Loucy (cell line): ENCODE measurements at regions not wholly inside any gene's neighbourhood (a gene's known extent, or its start where the extent isn't known, plus 50 kb on each side); places are given as distances from the start of the nearest gene placed in this dataset.

Experiments used
- H2AFZ ChIP-seq: fragments of 200-600 bp; sonication (generic); 2 replicates; pipeline ENCODE4 v1.6.0; 2016; ENCODE audit warnings: antibody characterized with exemption, mild to moderate bottlenecking, low read length, moderate library complexity
- H3F3A ChIP-seq: fragments of 200-600 bp; 2 replicates; pipeline ENCODE4 v1.6.0; 2016; ENCODE audit warnings: antibody characterized with exemption, low read depth, mild to moderate bottlenecking
- H3K27me3 ChIP-seq: fragments of 200-600 bp; sonication (generic); 2 replicates; pipeline ENCODE4 v1.6.1; 2014; ENCODE audit warnings: low read length, mild to moderate bottlenecking; ENCODE audit not compliant: insufficient read depth, poor library complexity, severe bottlenecking
- H3K36me3 ChIP-seq: fragments of 200-600 bp; sonication (generic); 2 replicates; pipeline ENCODE4 v1.6.1; 2016; ENCODE audit warnings: low read length; ENCODE audit not compliant: insufficient read depth
- H3K4me1 ChIP-seq: fragments of 200-600 bp; sonication (generic); 2 replicates; pipeline ENCODE4 v1.5.1; 2014; ENCODE audit warnings: low read length, mild to moderate bottlenecking; ENCODE audit not compliant: insufficient read depth, poor library complexity, severe bottlenecking
- H3K4me2 ChIP-seq: fragments of 200-600 bp; sonication (generic); 2 replicates; pipeline ENCODE4 v1.6.0; 2014; ENCODE audit warnings: antibody characterized with exemption, low read length, low read depth, mild to moderate bottlenecking; ENCODE audit not compliant: poor library complexity, severe bottlenecking
- H3K4me3 ChIP-seq: fragments of 200-600 bp; sonication (generic); 2 replicates; pipeline ENCODE4 v1.5.1; 2014; ENCODE audit warnings: low read length, mild to moderate bottlenecking, mixed read lengths; ENCODE audit not compliant: poor library complexity, severe bottlenecking
- H3K79me2 ChIP-seq: fragments of 200-600 bp; sonication (generic); 2 replicates; pipeline ENCODE4 v1.6.1; 2014; ENCODE audit warnings: low read length; ENCODE audit not compliant: insufficient read depth
- H3K9ac ChIP-seq: fragments of 200-600 bp; sonication (generic); 2 replicates; pipeline ENCODE4 v1.6.0; 2014; ENCODE audit warnings: mild to moderate bottlenecking, low read depth, low read length, moderate library complexity; ENCODE audit not compliant: poor library complexity, severe bottlenecking
- H3K9me2 ChIP-seq: fragments of 200-600 bp; sonication (generic); replicated peaks from 2 replicates; pipeline ENCODE4 v1.6.1; 2016; ENCODE audit warnings: low read depth, low read length, mixed read lengths
- H3K9me3 ChIP-seq: fragments of 200-600 bp; sonication (generic); 2 replicates; pipeline ENCODE4 v1.6.1; 2014; ENCODE audit warnings: mild to moderate bottlenecking, antibody characterized with exemption, low read length, low read depth; ENCODE audit not compliant: insufficient read depth
- H4K20me1 ChIP-seq: fragments of 200-600 bp; sonication (generic); 2 replicates; pipeline ENCODE4 v1.6.0; 2014; ENCODE audit warnings: antibody characterized with exemption, low read length, mild to moderate bottlenecking; ENCODE audit not compliant: insufficient read depth, poor library complexity, severe bottlenecking
- EZH2phosphoT487 ChIP-seq: fragments of 200-600 bp; IDR thresholded peaks from 2 replicates; pipeline ENCODE4 v1.6.1; 2018; ENCODE audit warnings: antibody characterized with exemption, mild to moderate bottlenecking, moderate library complexity, borderline replicate concordance
- TF ChIP-seq, protein P1 (sequence below): fragments of 200-600 bp; sonication (generic); conservative IDR thresholded peaks from 2 replicates; pipeline ENCODE4 v1.5.1; 2014; ENCODE audit warnings: mild to moderate bottlenecking, antibody characterized with exemption, low read length

DNA sequence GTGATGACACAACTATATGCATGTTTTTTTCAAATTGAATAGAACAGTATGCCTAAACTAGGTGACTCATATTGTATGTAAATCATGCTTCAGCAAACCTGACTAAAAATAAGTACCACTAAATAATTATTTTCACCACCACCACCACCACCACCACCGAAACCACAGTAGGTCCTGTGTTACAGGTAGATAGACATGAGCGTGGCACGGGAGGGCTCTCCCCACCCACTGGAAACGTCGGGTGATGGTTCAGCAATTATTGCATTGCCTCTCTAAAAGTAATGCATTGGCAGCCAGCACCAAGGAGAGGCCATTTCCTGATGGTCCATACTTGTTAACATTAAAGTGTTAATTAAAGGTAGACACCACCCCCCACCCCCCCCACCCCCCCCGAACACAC, 297.0 kb upstream of the NCAM2 start:
- H3K36me3 ChIP-seq, result no peaks in the 10 kb centered on the region
- H3K9me2 ChIP-seq, result no peaks in the 10 kb centered on the region
- no peaks in the 10 kb centered on the region for H3K4me1 ChIP-seq
- H3K4me2 ChIP-seq, result no peak overlapping the region
- TF ChIP-seq EZH2phosphoT487, result no peak
- TF ChIP-seq, protein P1, sequence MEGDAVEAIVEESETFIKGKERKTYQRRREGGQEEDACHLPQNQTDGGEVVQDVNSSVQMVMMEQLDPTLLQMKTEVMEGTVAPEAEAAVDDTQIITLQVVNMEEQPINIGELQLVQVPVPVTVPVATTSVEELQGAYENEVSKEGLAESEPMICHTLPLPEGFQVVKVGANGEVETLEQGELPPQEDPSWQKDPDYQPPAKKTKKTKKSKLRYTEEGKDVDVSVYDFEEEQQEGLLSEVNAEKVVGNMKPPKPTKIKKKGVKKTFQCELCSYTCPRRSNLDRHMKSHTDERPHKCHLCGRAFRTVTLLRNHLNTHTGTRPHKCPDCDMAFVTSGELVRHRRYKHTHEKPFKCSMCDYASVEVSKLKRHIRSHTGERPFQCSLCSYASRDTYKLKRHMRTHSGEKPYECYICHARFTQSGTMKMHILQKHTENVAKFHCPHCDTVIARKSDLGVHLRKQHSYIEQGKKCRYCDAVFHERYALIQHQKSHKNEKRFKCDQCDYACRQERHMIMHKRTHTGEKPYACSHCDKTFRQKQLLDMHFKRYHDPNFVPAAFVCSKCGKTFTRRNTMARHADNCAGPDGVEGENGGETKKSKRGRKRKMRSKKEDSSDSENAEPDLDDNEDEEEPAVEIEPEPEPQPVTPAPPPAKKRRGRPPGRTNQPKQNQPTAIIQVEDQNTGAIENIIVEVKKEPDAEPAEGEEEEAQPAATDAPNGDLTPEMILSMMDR, result no peak
- no peaks in the 10 kb centered on the region for H3K9me3 ChIP-seq
- no peak overlapping the region for H3K4me3 ChIP-seq
- no peaks in the 10 kb centered on the region for H3F3A ChIP-seq
- H4K20me1 ChIP-seq, result no peaks in the 10 kb centered on the region
- H3K79me2 ChIP-seq, result no peaks in the 10 kb centered on the region
- no peak overlapping the region for H2AFZ ChIP-seq
- H3K9ac ChIP-seq, result no peak overlapping the region
- no peaks in the 10 kb centered on the region for H3K27me3 ChIP-seq

DNA sequence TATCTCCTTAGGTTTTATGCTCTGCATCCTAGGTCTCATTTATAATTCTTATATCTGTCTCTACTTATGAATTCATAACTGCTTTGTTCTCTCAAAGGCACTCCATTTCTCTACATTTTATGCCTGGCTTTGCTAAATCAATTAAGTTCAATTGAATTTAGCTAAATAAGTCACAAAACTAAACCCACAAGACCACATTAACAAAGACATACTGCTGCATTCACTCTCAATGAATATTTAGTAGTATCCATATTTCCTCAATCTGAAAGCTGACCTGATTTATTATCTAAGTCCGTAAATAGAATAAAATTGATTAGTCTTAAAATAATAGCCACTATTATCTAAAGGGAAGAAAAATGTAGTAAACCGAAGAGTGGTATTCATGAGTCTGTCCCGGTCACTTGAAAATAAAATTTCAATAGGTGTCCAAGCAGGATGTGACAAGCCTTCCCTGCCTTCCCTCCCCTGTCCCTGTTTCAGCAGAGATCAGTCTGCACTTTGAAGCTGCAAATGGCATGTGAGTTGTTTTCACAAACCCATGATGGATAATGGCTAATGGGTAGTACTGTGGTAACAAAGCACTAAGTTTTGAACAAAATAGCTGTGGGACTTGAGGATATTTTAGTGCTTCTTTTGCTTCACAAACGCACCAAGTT, 295.0 kb upstream of the NCAM2 start:
- no peaks in the 10 kb centered on the region for H4K20me1 ChIP-seq
- no peak overlapping the region for H3K4me3 ChIP-seq
- H3K27me3 ChIP-seq, result no peaks in the 10 kb centered on the region
- H3K9me3 ChIP-seq, result no peaks in the 10 kb centered on the region
- no peak overlapping the region for H2AFZ ChIP-seq
- TF ChIP-seq EZH2phosphoT487, result no peak
- TF ChIP-seq, protein P1, result no peak
- H3F3A ChIP-seq, result no peaks in the 10 kb centered on the region
- H3K79me2 ChIP-seq, result no peaks in the 10 kb centered on the region
- no peaks in the 10 kb centered on the region for H3K9me2 ChIP-seq
- no peaks in the 10 kb centered on the region for H3K4me1 ChIP-seq
- no peak overlapping the region for H3K9ac ChIP-seq
- H3K36me3 ChIP-seq, result no peaks in the 10 kb centered on the region
- no peak overlapping the region for H3K4me2 ChIP-seq

DNA sequence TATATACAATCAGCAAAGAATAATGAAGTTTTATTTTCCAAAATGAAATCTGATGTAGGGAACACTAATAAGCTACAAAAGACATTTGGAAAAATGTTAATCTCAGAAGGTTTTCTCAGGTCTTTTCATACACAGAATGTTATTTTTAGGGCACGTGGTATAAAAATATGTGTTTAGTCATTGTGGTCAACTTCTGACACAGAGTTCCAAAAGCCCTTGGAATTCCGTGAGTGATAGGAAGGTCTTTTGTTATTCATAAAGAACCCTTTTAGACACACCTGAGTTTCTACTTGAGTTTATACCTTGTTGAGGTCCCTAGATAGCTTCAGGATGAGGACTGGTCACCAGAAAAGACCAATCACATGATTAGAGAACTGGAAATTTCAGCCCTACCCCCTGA, 277.6 kb upstream of the NCAM2 start:
- H2AFZ ChIP-seq, result no peak overlapping the region
- no peaks in the 10 kb centered on the region for H3K79me2 ChIP-seq
- no peak overlapping the region for H3K4me2 ChIP-seq
- no peaks in the 10 kb centered on the region for H3K27me3 ChIP-seq
- H3K9me3 ChIP-seq, result no peaks in the 10 kb centered on the region; the same call in 1 of the 2 replicates
- H3K4me1 ChIP-seq, result no peaks in the 10 kb centered on the region
- H3K9me2 ChIP-seq, result no peaks in the 10 kb centered on the region
- TF ChIP-seq, protein P1, result no peak
- TF ChIP-seq EZH2phosphoT487, result no peak
- no peak overlapping the region for H3K4me3 ChIP-seq
- H3K36me3 ChIP-seq, result no peaks in the 10 kb centered on the region
- H3K9ac ChIP-seq, result no peak overlapping the region
- no peaks in the 10 kb centered on the region for H3F3A ChIP-seq
- no peaks in the 10 kb centered on the region for H4K20me1 ChIP-seq
